Inferior parietal cortex (tissue), 1 donor: ENCODE measurements at regions not wholly inside any gene's neighbourhood (a gene's known extent, or its start where the extent isn't known, plus 50 kb on each side); places are given as distances from the start of the nearest gene placed in this dataset.
"Not testable (repeated sequence)": the region's sequence is repeated elsewhere in the genome, so short reads cannot be mapped to it uniquely, and the experiment has no call there.

Experiments used
- DNase-seq: peaks from one replicate; pipeline ENCODE4 v3.0.0-alpha.2; 2016; ENCODE audit errors: extremely low spot score

DNA sequence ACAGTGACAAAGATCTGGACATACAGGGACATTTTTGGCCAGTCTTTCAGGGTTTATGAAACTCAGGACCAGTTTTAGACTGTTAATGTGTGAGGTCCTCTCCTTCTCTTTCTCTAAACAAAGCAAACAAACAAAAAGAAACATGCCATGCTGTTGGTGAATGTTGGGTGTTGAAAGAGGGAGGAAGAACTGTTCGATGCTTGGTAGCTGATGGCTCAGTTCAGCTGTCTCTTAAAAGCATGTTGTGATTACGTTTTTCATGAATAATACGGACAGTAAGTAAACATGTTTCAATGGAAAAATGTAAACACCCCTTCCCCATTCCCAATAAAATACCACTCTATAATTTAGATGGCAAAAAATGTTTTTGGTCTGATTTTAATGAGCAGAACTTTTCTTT, 219.1 kb downstream of the SEC23IP start:
- no peak for DNase-seq

DNA sequence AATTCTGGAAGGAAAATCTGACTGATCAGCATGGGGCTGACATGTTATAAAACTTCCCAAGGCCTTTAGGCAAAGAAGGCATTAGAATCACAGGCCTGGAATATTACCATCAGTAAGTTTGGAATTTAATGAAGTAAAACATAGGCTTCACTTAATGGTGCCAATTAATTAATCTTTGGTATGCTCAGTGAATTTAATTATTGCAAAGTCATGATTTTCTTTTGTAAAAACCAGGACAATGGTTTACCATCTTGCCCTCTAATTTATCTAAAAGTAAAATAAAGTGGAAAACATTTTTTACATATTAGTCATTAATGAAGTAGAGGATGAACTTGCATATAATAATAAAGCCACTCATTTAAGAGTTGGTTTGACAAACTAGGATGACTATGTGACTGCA, 220.3 kb downstream of the SEC23IP start:
- no peak for DNase-seq

DNA sequence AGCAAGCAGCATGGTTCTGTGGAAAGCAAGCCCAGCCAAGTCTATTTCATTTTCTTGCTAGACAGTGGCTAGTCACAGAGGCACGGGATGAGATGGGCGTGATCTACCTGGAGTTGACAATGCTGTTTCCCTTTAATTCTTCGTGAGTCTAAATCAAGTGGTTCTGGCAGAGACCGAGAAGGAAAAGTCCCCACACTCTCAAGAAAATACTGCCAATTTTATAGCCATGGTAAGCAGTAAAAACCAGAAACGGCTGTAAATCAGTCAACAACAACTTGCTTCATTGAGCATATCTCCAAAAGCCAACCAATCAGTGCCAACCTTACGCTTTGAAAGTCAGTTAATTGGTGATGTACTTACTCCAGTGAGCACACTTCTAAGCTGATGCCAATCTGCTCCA, 223.4 kb downstream of the SEC23IP start:
- DNase-seq, result no peak

DNA sequence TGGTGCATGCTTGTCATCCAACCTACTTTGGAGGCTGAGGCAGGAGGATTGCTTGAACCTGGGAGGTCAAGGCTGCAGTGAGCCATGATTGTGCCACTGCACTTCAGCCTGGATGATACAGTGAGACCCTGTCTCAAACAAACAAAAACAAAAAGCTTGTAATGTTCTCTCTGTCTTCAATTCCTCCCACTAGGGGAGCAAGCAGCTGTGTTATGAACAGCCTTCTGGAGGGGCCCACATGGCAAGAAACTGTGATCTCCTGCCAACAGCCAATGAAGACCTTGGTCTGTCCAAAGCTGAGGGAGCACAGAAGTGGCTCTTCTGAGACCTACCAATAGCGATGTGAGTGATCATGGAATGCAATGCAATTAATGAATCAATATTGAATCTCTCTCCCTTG, 229.2 kb downstream of the SEC23IP start:
- DNase-seq, result no peak

DNA sequence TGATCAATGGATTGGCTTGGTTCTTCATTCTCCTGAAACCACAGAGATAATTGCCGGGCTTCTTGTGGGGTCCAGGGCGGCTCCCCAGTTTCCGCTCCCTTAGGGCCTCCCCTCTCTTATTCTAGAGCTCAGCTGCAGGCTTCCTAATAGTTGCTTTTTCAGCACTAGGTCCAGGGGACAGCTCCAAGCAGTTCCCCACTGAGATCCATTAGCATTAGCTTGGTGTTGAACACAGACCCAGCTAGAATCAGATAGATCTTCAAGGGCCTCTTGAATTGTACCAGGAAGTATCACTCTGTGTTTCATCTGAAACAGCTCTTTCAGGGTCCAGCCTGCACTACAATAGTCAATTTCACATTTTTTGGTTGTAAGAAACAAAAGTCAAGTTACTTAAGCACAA, 238.7 kb downstream of the SEC23IP start:
- no peak for DNase-seq

DNA sequence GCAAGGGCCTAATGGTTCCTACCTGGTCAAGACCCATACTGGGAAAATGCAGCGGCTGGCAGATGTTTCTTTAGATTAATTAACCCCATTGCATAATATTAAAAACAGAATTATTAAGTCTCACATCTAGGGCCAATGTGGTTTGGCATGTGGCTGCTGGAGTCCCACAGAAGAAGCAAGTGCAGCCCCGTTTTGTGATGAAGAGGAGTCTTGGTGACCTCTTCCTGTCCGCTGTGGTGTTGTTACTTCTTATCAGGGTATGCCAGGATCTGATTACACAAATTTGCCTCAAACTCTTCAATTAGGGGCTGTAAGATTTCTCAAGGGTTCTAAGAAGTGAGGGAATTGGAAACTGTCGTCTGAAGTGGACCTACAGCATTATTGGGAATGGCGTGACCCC, 240.3 kb downstream of the SEC23IP start:
- no peak for DNase-seq

DNA sequence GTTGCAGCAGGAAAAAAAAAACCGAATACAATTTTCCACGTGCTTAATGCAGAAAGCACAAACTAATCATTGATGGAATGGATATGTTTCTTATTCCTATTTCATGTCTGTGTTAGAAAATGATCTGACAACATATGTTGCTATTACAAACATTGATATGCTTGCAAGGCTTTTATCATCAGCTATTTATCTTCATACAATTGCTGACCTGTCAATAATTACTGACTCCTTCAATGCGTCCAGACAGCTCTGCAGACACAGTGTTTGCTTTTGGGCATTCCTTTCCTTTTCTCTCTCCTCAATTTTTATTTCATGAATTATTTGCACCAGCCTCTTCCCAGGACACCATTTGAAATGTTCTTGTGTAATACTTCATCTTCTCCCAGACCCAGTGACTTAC, 246.2 kb downstream of the SEC23IP start:
- no peak for DNase-seq

DNA sequence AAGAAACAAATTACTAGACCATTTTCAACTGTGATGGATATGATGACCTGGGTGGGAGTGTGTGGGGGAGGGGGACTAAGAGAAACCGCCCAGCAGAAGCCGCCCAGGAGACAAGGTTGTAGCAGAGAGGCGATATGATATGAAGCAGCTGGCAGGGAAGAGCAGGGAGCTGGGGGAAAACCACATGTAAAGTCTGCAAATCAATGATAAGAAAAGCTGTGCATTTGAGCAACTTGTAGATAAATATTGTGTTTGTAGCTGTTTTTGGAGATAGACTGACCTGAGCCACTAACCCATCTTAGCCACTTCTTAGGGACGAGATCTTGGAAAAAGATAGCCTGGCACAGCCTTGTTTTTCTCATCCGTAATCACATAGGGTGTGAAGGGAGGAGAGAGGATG, 252.6 kb downstream of the SEC23IP start:
- DNase-seq, result no peak

DNA sequence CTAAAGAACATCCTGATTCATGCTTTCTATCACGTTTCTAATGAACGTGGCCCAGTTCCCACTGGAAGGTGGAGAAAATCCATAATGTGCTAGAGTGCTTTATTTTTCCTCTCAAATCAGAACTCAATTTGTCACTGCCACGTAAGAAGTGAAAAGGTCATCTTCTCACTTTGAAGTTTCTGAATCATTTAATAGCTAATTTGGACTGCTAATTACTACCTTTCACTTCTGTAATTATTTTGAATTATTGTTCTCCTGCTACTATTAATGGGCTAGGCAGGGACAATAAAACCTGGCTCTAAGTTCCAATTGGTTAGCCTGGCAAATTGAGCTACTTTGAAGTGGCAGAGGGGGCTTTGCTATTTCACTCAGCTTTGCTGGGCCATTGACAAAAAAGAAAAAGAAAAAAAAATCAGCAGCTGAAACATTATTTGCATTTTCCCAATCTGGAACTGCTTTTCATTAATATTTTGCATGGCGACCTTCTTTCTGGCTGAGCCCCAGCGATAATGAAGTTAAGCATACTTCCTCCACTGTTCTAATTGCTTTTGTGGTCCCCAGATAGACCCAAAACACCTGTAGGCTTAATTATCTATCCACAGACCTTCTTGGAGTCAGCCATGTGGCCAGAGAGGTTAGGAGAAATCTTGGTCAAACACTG, 264.2 kb downstream of the SEC23IP start:
- no peak for DNase-seq

DNA sequence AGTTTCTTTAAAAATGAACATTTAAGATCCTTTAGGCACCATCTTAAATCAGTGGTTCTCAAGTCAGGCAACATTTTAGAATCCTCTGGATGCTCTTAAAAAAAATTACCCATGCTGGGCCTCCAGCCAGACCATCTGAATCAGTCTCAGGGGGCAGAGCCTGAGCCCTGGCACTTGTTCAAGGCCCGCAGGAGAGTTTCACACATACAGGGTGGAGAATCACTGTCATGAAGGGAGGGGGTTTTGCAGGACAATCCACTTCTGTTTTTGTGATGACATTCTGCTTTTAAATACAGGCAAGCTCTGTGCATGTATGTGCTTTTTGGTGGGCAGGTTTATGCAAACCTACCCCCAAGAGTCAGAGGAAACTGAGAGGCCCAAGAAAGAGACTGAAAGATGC, 268.6 kb downstream of the SEC23IP start:
- DNase-seq, result no peak

DNA sequence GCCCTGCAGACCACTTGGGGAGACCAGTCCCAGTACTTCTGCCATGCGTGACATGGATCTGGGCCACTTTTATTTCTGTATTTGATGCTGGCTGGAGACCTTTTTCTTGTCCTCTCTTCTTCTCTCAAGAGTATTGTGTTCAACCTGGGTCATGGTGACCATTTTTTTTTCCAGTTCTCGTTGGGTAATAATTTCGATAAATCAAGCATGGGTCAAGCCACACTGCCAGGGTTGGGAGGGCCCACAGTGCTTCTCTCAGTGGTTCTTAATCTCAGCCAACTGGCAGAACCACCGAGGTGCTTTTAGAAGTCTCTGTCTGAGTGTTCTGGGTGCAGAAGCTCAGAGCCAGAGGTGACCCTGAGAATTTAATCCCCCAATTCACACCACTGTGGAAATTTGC, 269.9 kb downstream of the SEC23IP start:
- no peak for DNase-seq

DNA sequence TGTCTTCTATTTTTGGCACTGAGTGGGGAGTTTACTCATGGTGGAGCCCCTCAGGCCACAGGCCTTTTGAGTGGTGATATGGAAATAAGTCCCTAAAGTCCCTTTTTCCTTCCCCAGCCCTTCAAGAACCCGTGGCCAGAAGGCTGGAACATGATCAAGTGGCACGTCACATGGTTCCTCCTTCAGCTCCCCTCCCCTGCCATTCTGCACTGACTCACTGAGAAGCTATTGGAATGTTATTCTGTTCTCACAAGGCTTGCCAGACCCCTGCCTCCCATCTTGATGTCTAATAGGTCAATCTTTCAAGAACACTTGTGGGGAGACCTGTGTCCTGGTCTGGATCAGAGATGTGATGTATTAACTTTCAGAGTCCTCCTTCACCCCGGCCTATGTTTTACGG, 279.8 kb downstream of the SEC23IP start:
- no peak for DNase-seq

DNA sequence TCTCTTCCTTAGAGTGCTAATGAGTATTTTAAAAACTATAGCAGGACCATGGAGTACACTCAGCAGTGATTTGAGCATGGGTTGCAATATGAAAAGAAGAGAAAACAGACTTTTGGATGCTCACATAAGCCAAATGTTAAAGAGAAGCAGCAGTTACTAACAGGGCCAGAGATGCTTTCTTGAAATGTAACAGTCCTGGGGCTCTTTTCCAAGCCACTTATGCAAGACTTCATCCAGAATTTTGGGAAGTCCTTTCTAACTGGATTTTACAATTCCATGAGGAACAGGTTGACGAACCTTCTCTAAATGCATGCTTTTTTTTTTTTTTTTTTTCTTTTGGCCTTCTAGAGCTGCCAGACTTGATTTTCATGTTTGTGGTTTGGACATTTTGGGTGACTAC, 282.0 kb downstream of the SEC23IP start:
- DNase-seq, result no peak

DNA sequence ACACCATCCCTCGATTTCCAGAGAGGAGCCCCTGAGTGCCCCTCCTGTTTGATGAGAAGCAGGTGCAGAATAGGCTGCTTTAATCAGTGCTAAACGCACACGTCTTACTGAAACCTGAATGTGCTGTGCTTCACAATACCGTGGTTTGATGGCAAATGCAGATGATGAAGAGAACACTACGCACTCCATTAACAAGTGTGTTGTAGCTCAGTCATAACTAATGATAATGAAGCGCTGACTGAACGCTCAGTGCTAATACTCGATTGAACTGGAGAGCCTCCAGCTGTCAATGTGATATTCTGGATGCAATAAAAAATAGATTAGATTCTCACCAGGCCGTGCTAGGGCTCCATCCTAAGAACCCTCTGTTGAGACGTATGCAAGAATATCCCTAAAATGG, 279.7 kb upstream of the PLPP4 start:
- DNase-seq, result no peak

DNA sequence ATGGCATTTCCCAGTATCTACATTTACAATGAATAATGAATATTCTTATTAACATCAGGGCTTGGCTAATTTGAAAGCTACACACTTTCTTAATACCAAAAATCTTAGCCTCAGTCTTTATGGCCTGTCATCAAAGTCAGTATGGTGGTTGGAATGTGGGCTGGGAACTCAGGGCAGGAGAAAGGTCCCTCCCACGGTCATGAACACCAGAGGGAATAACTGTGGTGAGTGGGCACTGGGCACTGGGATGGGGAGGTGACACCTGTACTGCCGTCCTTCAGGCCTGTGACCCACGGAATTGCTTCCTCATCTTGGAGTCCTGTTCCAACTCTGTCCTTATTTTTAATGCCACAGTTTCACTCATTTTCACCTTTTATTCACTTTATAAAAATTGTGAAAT, 276.9 kb upstream of the PLPP4 start:
- DNase-seq, result no peak

DNA sequence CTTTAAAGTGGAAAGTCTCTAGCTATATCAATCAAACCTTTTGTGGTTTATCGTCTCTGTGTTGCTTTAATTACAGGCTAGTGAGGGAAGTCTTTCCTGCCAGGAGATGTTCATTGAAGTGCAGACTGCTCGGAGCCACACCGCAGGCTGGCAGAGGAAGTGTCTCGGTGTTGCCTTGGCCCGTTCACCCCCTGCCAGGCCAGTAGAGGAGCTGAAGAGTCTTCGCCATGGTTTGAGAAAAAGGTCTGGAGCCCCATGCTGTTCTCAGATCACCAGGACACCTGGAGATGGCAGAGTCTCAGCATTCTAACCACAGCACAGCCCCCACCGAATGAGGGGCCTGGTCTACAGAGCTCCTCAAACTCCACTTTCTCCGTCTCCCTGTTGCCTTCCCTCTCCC, 275.9 kb upstream of the PLPP4 start:
- DNase-seq, result no peak

DNA sequence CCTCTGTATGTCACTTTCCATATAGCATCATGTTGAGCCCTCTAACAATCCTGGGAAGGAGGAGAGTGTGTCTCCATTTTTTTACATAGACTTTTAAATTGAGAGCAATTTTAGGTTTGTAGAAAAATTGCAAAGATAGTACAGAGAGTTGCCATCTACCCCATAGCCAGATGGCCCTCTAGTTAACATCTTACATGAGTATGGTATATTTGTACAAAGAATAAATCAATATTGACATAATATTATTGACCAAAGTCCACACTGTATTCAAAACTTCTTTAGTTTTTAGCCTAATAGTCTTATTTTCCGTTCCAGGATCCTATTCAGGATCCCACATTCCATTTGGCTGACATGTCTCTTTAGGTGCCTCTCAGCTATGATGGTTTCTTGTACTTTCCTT, 274.6 kb upstream of the PLPP4 start:
- no peak for DNase-seq

DNA sequence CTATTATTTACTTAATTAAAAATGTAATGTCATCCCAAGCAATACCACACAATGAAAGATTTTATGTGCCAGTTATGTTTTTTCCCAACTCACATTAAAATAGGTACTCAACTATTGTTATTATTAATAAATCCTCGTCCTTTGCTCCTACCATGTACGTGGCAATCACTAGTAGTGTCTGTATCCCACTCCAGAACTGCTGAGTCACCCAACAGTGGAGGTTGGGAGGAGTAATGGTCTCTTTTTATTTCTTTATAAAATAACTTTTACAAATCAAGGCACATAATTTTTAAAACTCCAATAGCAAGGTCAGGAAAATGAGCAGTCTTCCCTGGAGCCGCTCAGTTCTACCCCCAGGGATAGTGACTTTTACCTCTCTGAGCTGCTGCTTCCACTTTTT, 273.5 kb upstream of the PLPP4 start:
- DNase-seq, result no peak

DNA sequence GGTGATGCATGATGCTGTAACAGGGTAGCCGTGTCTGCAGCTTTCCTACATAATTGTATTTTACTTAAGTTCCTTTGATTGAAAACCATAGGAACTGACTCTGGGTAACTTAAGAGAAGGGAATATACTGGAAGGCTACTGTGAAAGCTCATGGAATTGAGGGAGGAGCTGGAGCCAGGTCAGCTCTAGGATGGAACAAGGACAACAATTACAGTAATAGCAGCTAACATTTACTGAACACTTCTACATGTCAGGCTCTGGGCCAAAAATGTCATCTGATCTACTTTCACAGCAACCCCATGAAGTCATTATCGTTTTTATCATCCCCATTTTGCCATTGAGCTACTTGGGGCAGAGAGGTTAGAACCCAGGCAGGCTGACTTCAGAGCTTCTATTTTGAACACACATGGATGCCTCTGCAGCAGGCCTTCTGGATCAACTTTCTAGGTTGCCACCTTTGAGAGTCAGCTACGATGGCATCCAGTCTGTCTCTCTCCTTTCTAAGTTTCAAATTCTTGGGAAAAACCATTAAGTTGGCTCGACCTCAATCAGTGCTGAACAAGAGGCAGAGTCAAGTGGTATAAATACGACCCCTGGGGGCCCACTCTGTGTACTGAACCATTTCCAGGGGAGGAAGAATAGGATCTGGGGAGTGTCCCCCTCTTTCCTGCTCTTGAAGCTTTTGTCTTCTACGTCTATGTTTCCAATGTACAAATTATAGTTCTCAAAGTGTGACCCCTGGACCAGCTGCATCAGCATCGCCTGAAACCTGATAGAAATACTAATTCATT, 272.3 kb upstream of the PLPP4 start:
- no peak for DNase-seq

DNA sequence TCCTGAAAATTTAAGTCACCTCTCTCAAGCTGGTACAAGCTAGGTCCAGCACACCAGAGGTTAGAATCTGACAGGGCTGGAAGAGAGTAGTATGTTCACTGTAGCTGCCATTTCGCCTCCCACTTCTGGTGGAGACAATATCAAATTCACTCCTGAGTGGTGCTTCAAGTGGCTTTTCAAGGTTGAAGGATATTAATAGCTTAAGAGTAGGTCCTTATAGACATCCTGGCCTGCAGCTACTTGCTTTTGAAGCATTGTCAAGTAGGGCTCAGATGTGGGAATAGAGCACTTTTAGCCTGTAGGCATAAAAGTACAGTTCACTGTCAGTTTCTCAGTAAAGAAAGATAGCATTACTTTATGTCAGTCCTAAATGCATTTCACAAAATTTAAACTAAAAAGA, 270.5 kb upstream of the PLPP4 start:
- no peak for DNase-seq

DNA sequence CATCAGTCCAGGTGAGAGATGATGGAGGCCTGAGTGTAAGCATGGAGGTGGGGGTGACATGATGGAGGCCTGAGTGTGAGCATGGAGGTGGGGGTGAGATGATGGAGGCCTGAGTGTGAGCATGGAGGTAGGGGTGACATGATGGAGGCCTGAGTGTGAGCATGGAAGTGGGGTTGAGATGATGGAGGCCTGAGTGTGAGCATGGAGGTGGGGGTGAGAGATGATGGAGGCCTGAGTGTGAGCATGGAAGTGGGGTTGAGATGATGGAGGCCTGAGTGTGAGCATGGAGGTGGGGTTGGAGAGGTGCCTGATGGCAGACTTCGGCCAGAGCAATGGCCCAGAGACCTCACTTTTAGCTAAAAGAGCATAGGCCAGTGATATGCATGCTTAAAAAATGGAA, 269.9 kb upstream of the PLPP4 start:
- not testable (repeated sequence) for DNase-seq

DNA sequence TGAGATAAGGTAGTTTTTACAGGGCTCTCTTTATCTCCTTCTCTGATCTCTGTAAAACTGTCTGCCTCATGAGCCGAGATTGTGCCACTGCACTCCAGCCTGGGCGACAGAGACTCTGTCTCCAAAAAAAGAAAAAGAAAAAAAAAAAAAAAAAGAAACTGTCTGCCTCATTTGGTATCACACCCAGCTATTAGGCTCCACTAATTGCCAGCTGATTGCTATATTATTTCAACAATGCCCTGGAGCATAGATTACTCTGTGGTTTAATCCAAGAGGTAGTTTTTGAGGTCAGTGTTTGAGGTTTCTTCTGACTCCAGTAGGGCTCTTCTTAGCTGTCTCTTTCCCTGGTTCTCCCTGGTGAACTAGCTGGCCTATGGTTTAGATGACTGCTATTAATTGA, 268.1 kb upstream of the PLPP4 start:
- no peak for DNase-seq

DNA sequence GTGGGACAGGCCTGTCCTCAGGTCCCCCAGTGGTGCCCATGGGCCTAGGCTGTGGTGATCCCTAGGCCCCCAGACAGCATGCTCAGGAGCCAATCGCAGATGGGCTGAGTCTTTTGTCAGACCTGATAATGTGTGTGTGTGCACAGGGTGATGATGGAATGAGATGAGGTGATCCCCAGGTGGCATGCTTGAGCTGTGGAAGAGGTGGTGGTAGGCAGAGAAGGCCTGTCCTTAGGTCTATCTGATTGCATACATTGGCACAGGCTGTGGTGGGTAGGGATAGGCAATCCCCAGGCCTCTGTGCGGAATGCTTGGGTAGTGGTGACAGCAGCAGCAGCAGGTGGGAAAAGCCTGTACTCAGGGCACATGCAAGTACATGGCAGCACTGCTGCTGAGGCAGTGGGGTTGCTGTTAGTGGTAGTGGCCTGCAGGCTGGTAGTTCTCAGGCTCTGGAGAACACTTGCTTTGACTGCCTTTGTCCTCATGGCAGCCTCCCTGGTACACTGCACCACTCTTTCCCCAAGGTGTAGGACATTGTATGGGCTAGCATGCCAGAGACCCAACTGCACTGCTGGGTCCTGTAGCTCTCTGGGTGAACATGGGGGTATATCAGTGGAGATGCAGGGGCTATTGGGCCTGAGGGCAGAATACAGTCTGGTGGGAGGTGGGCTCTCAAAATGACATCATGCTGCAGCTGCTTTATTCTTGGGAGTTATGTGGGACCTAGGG, 260.9 kb upstream of the PLPP4 start:
- DNase-seq, result no peak
